ENCODE measurements at regions not wholly inside any gene's neighbourhood (a gene's known extent, or its start where the extent isn't known, plus 50 kb on each side); places are given as distances from the start of the nearest gene placed in this dataset.
"Not testable (repeated sequence)": the region's sequence is repeated elsewhere in the genome, so short reads cannot be mapped to it uniquely, and the experiment has no call there.

DNA sequence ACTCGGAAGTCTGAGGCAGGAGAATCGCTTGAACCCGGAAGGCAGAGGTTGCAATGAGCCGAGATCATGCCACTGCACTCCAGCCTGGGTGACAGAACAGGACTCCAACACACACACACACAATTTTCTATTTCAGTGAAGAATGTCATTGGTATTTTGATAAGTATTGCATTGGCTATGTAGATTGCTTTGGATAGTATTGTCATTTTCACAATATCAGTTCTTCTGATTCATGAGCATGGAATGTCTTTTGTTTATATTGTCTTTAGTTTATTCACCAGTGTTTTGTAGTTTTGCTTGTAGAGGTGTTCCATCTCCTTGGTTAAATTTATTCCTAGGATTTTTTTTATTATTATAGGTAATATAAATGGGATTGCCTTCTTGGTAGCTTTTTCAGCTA is 693.4 kb upstream of the SYT4 start:
- no peak for DNase-seq (ENCODE audit: low spot score)

DNA sequence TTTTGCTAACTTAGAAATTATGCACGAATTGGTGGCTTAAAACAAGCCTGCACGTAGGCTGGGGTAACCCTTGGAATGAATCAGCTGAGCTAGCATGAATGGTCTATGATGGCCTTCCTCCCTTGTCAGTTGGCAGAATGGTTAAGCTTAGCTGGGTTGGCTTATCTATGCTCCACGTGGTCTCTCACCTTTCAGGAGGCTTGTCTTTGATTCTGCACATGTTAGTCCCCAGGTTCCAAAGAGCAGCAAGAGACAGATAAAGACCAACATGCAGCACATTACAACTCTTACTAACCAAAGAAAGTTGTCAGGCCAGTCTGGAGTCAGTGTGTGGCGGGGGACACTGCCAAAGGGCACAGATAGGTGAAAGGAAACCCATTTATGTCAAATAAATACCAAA is 700.9 kb upstream of the SYT4 start:
- no peak for DNase-seq (ENCODE audit: low spot score)

DNA sequence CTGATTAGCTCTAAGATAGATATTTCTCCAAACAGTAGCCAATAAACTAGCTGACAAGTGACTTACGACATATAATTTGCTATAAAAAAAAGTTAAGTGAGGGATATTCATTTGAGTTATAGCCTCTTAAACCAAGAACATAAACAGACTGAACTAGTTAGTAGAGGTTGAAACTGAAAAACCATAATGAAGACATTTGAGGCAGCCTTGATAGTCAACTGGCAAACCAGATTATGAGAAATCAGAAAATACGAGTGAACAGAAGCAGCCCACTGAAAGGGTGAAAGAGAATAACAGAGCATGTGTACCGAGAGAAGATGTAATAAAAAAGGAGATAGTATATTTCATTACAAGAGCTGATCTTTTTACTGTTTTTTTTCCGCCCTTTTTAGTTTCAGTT is 698.1 kb upstream of the SETBP1 start:
- DNase-seq (ENCODE audit: low spot score), result no peak

DNA sequence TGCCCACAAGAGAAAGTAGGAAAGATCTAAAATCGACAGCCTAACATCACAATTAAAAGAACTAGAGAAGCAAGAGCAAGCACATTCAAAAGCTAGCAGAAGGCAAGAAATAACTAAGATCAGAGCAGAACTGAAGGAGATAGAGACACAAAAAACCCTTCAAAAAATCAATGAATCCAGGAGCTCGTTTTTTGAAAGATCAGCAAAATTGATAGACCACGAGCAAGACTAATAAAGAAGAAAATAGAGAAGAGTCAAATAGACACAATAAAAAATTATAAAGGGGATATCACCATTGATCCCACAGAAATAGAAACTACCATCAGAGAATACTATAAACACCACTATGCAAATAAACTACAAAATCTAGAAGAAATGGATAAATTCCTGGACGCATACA is 693.6 kb upstream of the SETBP1 start:
- not testable (repeated sequence) for DNase-seq (ENCODE audit: low spot score)

DNA sequence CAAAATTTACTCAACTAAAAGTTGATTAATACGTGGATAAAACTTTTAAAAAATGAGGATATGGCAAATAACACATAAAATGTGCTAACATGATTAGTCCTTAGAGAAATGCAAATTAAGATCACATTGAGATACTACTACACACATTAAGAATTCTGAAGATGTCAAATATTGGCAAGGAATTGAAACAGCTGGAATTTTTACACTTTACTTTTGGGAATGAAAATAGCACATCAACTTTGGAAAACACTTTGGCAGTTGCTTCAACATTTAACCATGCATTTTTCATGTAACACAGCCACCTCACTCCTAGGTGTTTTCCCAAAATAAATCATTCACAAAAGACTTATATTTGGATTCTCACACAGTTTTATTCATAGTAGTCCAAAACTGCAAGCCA is 687.9 kb upstream of the SETBP1 start:
- DNase-seq (ENCODE audit: low spot score), result no peak

DNA sequence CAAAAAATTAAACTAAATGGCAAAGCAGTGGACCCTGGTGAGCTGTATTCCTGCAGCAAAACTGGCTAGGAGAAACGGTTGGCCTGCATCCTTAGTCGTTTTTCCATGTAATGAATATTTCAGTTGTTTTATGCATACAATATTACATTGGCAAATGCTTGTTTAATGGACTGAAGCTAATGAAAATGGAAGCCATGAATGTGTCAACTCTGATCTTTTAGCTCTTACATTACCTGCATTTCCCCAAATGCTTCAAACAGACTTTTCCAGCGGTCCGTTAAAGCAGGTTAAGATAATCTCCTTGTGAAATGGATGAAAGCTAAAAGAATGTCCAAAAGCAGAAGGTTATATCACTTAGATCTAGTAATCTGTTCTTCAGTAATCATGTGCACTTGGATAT is 686.3 kb upstream of the SETBP1 start:
- no peak for DNase-seq (ENCODE audit: low spot score)

DNA sequence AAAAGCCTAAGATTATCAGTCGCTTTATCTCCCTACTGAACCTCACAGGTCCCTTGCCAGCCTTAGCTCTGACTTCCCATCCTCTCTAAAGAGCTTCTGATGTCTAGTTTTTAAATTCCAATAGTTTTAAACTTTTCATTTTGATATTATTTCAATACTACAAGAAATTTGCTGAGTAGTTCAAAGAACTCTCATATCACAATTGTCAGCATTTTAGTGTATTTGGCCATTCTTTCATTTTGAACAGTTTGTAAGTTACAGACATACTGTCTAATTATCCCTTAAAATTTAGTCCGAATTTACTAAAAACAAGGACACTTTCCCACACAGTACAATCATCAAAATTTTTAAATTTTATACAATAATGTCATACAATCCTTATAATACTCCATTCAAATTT is 666.8 kb upstream of the SETBP1 start:
- DNase-seq (ENCODE audit: low spot score), result no peak

DNA sequence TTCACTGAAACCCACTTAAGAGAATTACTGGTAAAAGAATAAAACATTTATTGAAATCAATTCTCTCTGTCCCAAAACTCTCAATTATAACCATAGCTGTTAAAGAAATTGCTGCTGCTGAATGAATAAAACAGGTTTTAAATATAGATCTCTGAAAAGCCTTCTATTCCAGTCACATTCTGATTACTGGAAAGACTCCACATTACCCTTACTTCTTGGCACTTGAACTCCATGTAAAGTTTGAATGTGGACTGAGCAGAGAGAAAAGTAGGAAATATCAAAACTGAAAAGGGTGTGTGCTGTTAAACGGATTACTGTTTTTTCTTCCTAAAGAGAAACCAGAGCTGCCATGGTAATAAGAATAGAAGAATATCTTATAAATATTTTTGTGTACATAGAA is 655.3 kb upstream of the SETBP1 start:
- no peak for DNase-seq (ENCODE audit: low spot score)

DNA sequence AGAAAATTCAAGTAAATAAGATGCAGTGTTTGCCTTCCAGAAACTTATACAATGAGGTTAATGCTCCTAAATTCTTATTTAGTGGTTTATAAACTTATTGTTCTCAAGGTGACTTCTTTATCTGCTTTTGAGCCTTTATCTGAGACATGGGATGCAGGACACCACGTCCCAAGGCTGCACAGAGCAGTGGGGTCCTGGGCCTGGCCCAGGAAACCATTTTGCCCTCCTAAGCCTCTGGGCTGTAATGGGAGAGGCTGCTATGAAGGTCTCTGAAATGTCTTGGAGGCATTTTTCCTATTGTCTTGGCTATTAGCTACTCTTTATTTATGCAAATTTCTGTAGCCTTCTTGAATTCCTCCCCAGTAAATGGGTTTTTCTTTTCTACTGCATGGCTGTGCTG is 652.6 kb upstream of the SETBP1 start:
- DNase-seq (ENCODE audit: low spot score), result no peak

DNA sequence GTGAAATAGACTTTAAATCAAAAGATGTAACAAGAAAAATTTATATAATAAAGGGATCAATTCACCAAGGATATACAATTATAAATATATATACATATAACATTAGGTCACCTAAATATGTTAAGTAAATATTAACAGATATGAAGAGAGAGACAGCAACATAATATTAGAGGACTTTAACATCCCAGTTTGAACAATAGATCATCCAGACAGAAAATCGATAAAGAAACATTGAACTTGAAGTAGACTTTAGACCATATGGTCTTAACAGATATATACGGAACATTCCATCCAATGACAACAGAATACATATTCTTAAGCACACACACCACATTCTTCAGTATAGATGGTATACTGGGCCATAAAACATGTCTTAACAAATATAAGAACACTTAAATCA is 649.6 kb upstream of the SETBP1 start:
- DNase-seq (ENCODE audit: low spot score), result no peak

DNA sequence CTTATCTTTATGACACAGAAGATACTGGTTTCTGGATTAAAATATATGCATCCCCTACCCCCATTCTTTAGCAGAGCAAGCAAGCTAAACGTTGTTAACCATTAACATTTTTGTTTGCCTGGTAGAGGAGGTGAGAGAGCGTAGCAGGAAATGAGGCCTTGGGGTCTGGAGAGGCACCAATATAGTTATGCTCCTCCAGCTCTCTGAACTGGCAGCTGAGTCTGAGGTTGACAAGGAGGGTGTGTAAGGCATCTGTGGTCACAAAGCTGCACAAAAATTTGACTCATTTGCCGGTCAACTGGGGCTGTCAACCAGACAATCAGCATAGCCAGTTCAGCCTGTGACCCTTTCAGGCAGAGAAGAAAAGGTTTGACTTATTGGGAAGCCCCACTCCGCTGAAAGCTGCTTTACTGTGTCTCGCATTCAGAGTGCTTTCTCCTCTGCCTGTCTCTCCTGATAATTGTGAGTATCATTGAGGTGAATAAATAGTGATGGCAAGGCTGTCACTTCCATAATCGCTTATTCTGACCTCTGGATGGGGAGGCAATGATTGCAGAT is 647.5 kb upstream of the SETBP1 start:
- no peak for DNase-seq (ENCODE audit: low spot score)

DNA sequence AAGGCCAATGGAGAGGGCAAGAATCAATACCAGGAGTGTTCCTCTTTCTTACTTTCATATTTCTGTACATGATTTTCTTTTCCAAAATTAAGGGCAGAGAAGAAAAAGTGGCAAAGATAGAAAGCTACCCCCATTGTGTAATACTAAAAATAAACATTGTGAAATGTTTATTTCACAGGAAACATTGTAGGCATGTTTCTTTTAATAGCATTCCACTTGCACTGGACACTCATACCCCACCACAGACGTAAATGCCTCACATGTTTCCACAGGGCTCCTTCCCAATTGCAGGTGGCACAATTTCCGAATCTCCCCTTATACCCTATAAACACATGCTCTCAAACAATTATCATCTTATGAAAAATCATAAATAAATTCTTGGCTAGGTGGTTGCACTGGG is 645.1 kb upstream of the SETBP1 start:
- no peak for DNase-seq (ENCODE audit: low spot score)

DNA sequence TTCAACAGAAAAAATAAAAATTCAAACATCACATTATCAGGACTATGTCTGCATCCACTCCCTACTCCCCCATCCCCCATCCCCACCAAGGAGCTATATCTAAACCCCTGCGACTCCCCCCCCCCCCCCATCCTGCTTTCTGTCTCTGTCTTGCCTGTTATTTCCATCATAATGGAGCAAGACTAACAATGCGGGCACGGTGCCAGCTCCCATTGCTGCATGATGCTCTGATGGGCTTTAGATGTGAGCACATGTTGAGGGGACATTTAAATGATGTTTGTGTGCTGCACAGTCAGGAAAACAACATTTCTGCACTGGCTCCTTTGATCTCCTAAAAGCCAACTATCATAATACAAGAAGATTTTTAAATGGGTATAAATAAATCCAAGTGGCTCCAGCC is 644.2 kb upstream of the SETBP1 start:
- DNase-seq (ENCODE audit: low spot score), result no peak

DNA sequence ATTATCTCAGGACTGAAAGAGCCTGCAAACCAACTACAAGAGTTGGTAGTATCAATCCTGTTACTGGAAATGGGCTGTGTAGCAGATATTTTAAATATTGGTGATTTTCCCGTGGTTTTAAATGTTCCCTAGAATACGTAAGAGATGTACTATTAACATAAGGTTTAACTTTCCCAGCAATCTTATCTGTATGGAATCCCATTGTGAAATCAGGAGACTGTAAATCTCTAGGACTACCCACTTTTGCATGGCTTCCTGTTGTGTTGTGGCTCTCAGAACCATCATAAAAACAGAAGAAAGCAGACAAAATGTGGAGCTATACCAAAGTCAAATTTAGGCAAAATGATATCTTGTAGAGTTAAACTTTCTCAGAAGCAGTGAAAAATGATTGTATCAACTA is 641.5 kb upstream of the SETBP1 start:
- no peak for DNase-seq (ENCODE audit: low spot score)

DNA sequence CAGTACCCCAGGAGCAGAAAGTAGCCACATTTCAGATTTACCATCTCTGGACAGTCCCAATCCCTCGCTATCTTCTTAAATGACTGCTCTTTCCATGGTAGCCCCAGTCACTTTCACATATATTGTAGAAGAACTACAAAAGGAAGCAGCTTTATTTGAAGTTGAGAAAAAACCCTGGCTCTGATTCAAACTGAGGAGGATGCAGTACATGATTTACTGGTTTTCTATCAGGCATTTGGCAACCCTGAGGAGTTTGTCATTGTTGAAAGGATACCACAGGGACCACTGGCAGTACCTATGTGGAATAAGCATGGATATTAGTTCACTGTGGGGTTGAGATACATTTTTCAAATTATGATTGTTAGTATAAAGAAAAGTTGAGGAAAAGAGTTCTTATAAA is 640.9 kb upstream of the SETBP1 start:
- no peak for DNase-seq (ENCODE audit: low spot score)

DNA sequence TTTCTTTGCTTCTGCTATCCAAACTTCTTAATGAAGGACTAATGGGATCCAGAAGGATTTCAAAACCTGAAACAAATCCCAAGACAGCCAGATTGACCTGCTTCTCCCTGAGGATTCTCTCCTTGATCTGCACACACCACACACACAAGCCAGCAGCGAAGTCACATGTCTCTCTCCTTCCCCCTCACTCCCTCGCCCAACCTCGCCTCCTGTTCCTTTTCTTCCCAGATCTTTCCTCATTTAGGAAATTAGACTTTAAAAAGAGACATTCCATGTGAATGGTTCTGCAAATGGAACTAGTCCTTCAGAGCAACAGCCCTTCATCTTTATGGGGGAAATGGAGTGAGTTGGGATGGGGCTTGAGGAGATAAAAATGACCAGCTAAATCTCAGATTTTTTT is 639.1 kb upstream of the SETBP1 start:
- no peak for DNase-seq (ENCODE audit: low spot score)

DNA sequence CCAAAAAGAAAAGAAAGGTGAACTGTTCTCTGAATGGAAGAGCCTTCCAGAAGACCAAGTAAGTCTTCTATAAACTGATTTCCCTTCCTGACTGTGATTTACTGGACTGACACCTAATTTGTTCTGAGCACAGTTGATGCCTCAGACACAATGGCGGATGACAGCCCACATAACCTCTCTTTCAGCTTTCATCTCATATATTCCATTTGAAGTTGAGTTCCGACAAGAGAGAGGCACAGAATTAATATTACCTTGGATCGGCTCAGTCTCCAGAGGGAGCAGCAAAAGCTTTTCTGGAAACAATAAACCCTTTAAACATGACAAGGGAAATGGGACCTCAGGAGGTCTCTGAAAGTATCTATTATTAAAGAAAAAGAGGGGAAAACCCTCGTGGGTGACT is 638.7 kb upstream of the SETBP1 start:
- no peak for DNase-seq (ENCODE audit: low spot score)

DNA sequence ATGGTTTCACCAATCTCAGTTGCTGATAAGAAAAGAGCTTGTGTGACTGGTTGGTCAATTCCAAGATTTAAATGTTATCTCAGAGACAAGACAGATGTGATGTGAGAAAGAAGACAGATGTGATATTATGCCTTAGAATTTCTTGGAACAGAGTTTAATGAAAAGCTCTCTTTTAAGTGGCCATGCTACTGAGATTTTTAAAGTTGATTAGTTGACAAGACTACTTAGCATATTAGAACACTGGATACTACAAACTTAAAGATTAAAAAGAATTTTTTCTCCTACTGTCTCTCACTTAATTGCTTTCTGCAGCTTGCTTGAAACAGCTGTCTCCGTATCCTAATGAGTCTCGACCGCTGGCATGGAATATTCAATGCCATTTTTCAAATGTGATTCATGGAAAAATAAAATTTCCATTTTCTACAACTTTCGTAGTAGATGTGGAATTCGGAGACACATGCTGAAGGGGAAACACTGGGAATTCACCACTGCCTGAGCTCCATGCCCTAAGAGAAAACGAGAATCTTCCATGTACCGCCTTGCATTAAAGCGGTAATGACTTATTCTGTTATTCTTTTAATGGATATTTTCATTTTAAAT is 634.2 kb upstream of the SETBP1 start:
- DNase-seq (ENCODE audit: low spot score), result no peak

DNA sequence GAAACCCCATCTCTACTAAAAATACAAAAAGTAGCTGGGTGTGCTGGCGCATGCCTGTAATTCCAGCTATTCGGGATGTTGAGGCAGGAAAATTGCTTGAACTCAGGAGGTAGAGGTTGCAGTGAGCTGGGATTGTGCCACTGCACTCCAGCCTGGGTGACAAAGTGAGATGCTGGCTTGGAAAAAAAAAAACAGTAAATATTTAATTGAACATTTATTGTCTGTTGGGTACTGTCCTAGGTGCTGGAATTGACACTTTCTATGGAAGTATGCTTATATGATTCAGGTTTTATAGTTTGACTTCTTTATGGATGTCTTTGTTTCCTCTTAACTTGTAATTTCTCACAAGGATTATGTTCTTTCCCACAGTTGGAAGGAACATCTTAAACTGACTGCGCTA is 633.1 kb upstream of the SETBP1 start:
- DNase-seq (ENCODE audit: low spot score), result no peak

DNA sequence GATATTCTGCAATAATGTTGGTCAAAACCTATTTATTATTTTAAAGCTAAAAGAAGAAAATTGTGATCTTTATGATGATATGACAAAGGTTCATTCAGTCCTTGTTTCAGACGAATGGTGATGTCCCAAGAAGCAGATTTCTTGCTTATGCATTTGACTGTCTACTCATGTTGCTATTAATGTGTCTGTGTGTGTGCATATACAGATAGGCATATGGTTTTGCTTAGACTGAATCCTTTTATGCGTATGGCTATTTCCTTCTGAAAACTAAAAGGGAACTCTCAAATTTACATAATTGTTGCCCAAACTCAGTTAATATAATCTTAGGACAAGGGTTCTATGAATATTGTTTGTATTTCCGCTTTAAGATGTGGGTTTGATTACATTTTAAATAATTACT is 632.3 kb upstream of the SETBP1 start:
- no peak for DNase-seq (ENCODE audit: low spot score)

DNA sequence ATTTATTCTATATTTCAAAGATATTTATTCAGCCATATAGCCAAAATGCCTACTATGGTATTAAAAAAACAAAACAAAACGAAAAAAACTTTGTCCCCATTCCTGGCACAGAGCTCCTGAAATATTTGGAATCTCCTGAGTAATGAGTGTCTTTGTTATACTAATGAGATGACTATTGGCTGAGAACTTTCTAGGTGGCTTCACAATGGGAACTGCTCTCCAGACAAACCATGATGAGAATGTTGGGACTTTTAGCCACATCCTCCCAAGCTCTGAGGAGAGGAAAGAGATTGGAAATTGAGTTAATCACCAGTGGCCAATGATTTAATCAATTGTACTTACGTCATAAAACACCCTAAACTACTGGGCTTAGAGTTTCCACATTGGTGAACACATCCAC is 631.8 kb upstream of the SETBP1 start:
- DNase-seq (ENCODE audit: low spot score), result no peak

DNA sequence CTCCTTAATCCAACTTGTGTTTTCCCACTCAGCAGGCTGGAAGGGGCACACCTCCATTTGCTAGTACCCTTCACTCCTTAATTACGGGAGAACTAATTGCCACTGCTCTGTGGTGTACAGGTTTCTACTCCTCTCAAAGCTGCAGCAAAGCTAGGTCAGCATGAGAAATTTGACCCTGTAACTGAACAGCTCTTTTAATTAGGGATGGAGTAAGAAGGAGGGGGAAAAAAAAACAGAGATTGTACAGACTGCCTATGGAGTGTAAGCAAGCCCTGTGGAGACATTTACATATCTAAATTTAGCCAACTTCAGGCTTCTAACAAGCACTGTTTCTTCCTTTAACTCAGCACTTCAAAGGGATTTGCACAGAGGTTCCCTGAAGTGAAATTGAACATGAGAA is 629.7 kb upstream of the SETBP1 start:
- no peak for DNase-seq (ENCODE audit: low spot score)

DNA sequence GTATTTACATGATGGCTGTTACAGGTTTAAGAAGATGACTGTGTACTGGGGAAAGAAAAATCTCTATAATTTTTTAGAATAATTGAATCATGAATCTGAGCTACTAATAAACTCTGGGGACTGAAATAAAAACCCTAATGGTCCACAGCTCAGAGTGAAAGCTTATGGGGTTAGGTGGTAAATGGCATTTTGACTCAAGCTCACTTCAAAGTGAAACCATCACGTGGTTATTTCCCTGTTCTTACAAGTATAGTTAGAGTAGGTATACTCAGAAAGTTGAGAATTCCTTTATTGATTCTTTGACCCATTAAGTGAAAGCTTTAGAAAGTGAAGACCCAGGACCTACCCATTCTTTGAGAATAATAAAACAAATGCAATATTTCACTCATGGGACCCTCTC is 626.2 kb upstream of the SETBP1 start:
- no peak for DNase-seq (ENCODE audit: low spot score)

DNA sequence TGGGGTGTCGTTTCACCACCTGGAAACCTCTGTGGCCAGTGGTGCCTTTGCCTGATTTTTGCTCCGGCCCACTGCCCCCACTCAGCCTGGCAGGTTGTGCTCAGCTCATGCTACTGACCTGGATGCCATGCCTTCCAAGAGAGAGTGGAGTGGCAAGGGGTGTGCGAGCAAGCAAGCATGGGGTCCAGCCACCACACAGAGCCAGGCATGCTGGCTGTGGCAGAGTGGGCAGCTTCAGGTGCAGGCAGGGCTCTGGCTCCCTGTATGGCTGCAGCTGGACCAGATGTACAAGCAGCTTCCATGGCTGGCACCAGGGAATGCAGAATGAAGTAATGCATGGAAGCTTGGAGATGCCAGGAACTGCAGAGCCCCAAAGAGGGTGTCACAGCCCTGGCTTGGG is 620.5 kb upstream of the SETBP1 start:
- no peak for DNase-seq (ENCODE audit: low spot score)

DNA sequence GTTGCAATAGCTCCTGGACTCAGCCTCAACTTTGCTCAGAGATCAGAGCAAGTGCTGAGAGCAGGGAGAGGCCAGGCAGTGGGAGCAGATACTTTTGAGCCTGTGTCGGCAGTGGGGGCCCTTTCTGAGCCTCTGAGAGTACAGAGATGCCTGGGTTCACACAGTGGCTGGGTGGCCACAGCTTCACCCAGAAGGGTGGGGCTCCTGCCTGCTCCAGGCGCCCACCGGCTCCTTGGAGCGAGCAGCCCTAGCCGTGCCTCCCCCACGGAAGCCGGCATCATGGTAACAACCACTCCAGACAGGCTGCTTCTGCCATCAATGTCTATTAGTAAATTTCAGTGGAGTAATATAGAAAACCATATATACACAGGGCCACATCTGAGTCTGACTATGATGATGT is 619.2 kb upstream of the SETBP1 start:
- DNase-seq (ENCODE audit: low spot score), result no peak

All from ecto neural progenitor cell (in vitro differentiated cells).